ENCODE measurements at regions not wholly inside any gene's neighbourhood (a gene's known extent, or its start where the extent isn't known, plus 50 kb on each side); places are given as distances from the start of the nearest gene placed in this dataset.

DNA sequence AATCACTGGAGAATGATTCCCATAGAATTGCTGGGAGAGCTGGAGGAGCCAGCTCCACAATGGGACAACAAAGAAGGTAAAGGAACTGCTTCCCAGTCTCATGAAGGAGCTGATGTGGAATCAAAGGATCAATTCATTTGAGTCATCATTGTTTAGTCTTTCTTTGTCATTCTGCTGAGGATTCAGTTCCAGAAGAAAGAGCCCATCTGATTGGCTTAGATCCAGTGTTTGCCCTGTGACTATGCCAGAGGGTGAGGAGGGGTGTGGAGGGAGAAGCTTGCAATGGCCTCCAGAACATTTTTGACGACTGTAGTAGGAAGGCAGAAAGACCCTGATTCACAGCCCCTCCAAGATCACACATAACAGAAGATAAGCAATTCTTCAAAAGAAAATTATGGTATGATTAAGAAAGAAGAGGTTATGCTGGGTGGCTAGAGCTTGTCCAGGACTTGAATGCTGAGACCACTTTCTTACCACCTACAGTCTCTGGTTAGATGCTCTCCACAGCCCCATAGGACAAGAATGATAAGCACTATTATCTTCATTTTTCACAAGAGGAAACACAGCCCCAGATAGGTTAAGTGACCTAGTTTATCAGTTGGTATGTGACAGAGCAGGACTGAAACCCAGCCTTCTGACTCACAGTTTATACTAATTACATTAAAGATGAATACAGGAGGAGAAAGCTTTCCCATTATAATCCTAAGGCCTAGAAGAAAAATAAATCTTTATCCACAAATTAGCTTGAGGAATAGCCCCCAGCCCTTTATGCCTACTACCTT lies 363.1 kb downstream of the PRELID2 start:
- POLR2A ChIA-PET (ENCODE audit: low non-redundant PET): no interaction called here
- no peak overlapping the region for H3K4me3 ChIP-seq (ENCODE audit: low read depth, low read length, poor library complexity, severe bottlenecking)
- BruUV-seq (replicated peaks): no TSS peak
- intact Hi-C loops (cut with micrococcal nuclease; ENCODE audit: unreplicated experiment): no loop called here
- H3K36me3 ChIP-seq (ENCODE audit: insufficient read depth, low read length, poor library complexity, severe bottlenecking): no peaks in the 10 kb centered on the region
- H3K4me1 ChIP-seq (ENCODE audit: insufficient read depth, low read length, poor library complexity, severe bottlenecking): peaks cover 18% of the 10 kb centered on the region
- H3K9me3 ChIP-seq (ENCODE audit: low read depth, low read length, poor library complexity, severe bottlenecking): no peaks in the 10 kb centered on the region
- TF ChIP-seq, protein P1, sequence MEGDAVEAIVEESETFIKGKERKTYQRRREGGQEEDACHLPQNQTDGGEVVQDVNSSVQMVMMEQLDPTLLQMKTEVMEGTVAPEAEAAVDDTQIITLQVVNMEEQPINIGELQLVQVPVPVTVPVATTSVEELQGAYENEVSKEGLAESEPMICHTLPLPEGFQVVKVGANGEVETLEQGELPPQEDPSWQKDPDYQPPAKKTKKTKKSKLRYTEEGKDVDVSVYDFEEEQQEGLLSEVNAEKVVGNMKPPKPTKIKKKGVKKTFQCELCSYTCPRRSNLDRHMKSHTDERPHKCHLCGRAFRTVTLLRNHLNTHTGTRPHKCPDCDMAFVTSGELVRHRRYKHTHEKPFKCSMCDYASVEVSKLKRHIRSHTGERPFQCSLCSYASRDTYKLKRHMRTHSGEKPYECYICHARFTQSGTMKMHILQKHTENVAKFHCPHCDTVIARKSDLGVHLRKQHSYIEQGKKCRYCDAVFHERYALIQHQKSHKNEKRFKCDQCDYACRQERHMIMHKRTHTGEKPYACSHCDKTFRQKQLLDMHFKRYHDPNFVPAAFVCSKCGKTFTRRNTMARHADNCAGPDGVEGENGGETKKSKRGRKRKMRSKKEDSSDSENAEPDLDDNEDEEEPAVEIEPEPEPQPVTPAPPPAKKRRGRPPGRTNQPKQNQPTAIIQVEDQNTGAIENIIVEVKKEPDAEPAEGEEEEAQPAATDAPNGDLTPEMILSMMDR (conservative IDR thresholded peaks at IDR 0.05; ENCODE audit: low read depth, low read length): no peak
- no peak for TF ChIP-seq EZH2 (IDR thresholded peaks at IDR 0.05; ENCODE audit: borderline replicate concordance, low read depth, low read length, poor library complexity, severe bottlenecking)
- peak; percentile 16 for DNase-seq (ENCODE audit: low spot score)
- H3K27me3 ChIP-seq (replicated peaks; ENCODE audit: insufficient read depth, low read depth, low read length, poor library complexity): no peaks in the 10 kb centered on the region
- CTCF ChIA-PET: no interaction called here
- H3K27ac ChIP-seq (ENCODE audit: low read depth, low read length, poor library complexity, severe bottlenecking): no peak overlapping the region

DNA sequence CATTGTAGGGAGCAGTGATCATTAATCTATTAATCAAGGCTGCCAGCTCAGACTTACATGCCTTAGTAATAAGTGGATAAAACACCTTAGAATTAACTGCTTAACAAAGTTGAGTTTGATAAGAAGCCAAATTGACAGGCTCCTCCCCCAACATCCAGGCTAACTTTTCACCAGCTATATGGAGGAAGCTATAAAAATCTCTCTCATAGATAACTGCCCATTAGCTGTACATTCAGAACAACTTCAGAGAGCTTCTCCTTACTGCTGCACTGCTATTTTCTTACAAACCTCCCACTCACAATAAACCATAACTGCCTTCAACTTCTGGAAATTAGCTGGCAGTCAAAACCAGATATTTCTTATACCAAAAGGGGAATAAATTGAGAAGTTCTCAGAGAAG lies 364.1 kb downstream of the PRELID2 start:
- TF ChIP-seq, protein P1 (conservative IDR thresholded peaks at IDR 0.05; ENCODE audit: low read depth, low read length): no peak
- TF ChIP-seq EZH2 (IDR thresholded peaks at IDR 0.05; ENCODE audit: borderline replicate concordance, low read depth, low read length, poor library complexity, severe bottlenecking): no peak
- Histone ChIP-seq H3K27ac (ENCODE audit: low read depth, low read length, poor library complexity, severe bottlenecking) (no peak overlapping the region), H3K4me1 (ENCODE audit: insufficient read depth, low read length, poor library complexity, severe bottlenecking) (peaks cover 18% of the 10 kb centered on the region), H3K4me3 (ENCODE audit: low read depth, low read length, poor library complexity, severe bottlenecking) (no peak overlapping the region), H3K27me3 (replicated peaks; ENCODE audit: insufficient read depth, low read depth, low read length, poor library complexity) (no peaks in the 10 kb centered on the region), H3K36me3 (ENCODE audit: insufficient read depth, low read length, poor library complexity, severe bottlenecking) (no peaks in the 10 kb centered on the region), H3K9me3 (ENCODE audit: low read depth, low read length, poor library complexity, severe bottlenecking) (no peaks in the 10 kb centered on the region)
- no TSS peak for BruUV-seq (replicated peaks)
- DNase-seq (ENCODE audit: low spot score): peak; percentile 6
- CTCF ChIA-PET: no interaction called here
- POLR2A ChIA-PET (ENCODE audit: low non-redundant PET): no interaction called here
- intact Hi-C loops (cut with micrococcal nuclease; ENCODE audit: unreplicated experiment): no loop called here

DNA sequence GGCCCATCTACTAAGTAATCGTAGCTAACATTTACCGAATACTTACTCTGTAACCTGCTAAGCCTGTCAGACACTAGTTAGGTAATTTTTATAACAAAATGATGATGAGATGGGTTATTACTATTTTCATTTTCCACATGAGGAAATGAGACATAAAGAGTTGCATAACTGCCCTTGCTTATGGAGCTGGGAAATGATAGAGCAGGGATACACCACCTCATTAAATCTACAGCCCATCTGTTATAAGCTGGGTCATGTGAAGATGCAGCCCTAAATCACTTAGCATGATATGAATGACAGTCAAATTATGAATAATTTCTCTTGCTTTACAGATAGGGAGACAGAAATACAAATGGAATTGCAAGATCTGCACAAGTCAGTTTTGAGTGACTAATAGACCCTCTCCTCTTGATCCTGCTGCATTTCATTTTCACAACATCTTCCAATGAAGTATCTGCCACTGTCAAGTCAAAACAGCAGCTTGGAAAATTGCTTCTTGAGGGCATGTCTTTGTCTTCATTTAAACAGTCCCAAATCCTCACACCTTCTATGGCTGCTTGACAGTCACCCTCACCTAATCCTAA lies 364.7 kb downstream of the PRELID2 start:
- Histone ChIP-seq H3K9me3 (ENCODE audit: low read depth, low read length, poor library complexity, severe bottlenecking) (no peaks in the 10 kb centered on the region), H3K27ac (ENCODE audit: low read depth, low read length, poor library complexity, severe bottlenecking) (no peak overlapping the region), H3K4me3 (ENCODE audit: low read depth, low read length, poor library complexity, severe bottlenecking) (no peak overlapping the region), H3K36me3 (ENCODE audit: insufficient read depth, low read length, poor library complexity, severe bottlenecking) (no peaks in the 10 kb centered on the region), H3K4me1 (ENCODE audit: insufficient read depth, low read length, poor library complexity, severe bottlenecking) (peaks cover 18% of the 10 kb centered on the region), H3K27me3 (replicated peaks; ENCODE audit: insufficient read depth, low read depth, low read length, poor library complexity) (no peaks in the 10 kb centered on the region)
- no peak for TF ChIP-seq EZH2 (IDR thresholded peaks at IDR 0.05; ENCODE audit: borderline replicate concordance, low read depth, low read length, poor library complexity, severe bottlenecking)
- TF ChIP-seq, protein P1 (conservative IDR thresholded peaks at IDR 0.05; ENCODE audit: low read depth, low read length): no peak
- POLR2A ChIA-PET (ENCODE audit: low non-redundant PET): no interaction called here
- intact Hi-C loops (cut with micrococcal nuclease; ENCODE audit: unreplicated experiment): no loop called here
- BruUV-seq (replicated peaks): no TSS peak
- DNase-seq (ENCODE audit: low spot score): no peak
- CTCF ChIA-PET: no interaction called here

Measured in A673 (cell line).